OCI-LY7 (cell line): ENCODE measurements at regions not wholly inside any gene's neighbourhood (a gene's known extent, or its start where the extent isn't known, plus 50 kb on each side); places are given as distances from the start of the nearest gene placed in this dataset.

ENCODE experiments used
- BruUV-seq: library from RNA; stranded (reverse); fragments of 400-500 nt; replicated peaks from 2 replicates; lab custom pipeline; 2021; lab: Mats Ljungman, UMichigan
- CTCF ChIA-PET: fragments of 300-600 bp; sonication (Branson Sonifier 250); formaldehyde crosslinking; loops from one replicate; lab custom pipeline; 2022; ENCODE audit warnings: antibody characterized with exemption; ENCODE audit not compliant: unreplicated experiment; lab: Charles Lee
- POLR2A ChIA-PET: fragments of 300-600 bp; sonication (Branson Sonifier 250); formaldehyde crosslinking; loops from one replicate; lab custom pipeline; 2022; ENCODE audit warnings: antibody characterized with exemption; lab: Charles Lee
- DNase-seq: peaks from one replicate; pipeline ENCODE4 v3.0.0-alpha.2; 2015; ENCODE audit warnings: low spot score
- H2AFZ ChIP-seq: fragments of 200-600 bp; sonication (generic), shearing (Covaris generic); 2 replicates; pipeline ENCODE4 v1.6.1; 2014; ENCODE audit warnings: mild to moderate bottlenecking, antibody characterized with exemption, low read length, moderate library complexity
- H3K27ac ChIP-seq: fragments of 200-600 bp; sonication (generic); 2 replicates; pipeline ENCODE4 v1.5.1; 2014; ENCODE audit warnings: mixed run types, low read depth, mild to moderate bottlenecking, moderate library complexity, low read length, inconsistent platforms; ENCODE audit not compliant: poor library complexity, severe bottlenecking
- H3K36me3 ChIP-seq: fragments of 200-600 bp; sonication (generic); 2 replicates; pipeline ENCODE4 v1.6.1; 2014; ENCODE audit warnings: mild to moderate bottlenecking, antibody characterized with exemption, low read length, moderate library complexity, mixed read lengths; ENCODE audit not compliant: insufficient read depth
- H3K4me1 ChIP-seq: fragments of 200-600 bp; sonication (generic); 2 replicates; pipeline ENCODE4 v1.5.1; 2014; ENCODE audit warnings: mild to moderate bottlenecking, low read length; ENCODE audit not compliant: insufficient read depth, poor library complexity, severe bottlenecking
- H3K4me2 ChIP-seq: fragments of 200-600 bp; sonication (generic); 2 replicates; pipeline ENCODE4 v1.6.1; 2014; ENCODE audit warnings: mild to moderate bottlenecking, low read length
- H3K4me3 ChIP-seq: fragments of 200-600 bp; sonication (generic); 2 replicates; pipeline ENCODE4 v1.5.1; 2014; ENCODE audit warnings: mild to moderate bottlenecking, low read depth, low read length; ENCODE audit not compliant: poor library complexity, severe bottlenecking
- H3K79me2 ChIP-seq: fragments of 200-600 bp; sonication (generic); 2 replicates; pipeline ENCODE4 v1.6.1; 2016; ENCODE audit warnings: low read depth, mild to moderate bottlenecking, low read length, moderate library complexity, mixed read lengths; ENCODE audit not compliant: insufficient read depth
- H3K9me2 ChIP-seq: fragments of 200-600 bp; sonication (generic); 2 replicates; pipeline ENCODE4 v1.6.1; 2016; ENCODE audit warnings: mild to moderate bottlenecking, low read length, mixed read lengths; ENCODE audit not compliant: insufficient read depth
- H3K9me3 ChIP-seq: fragments of 200-600 bp; sonication (generic); 2 replicates; pipeline ENCODE4 v1.6.1; 2014; ENCODE audit warnings: mild to moderate bottlenecking, mixed run types, low read length, mixed read lengths
- H4K20me1 ChIP-seq: fragments of 200-600 bp; sonication (generic); 2 replicates; pipeline ENCODE4 v1.6.1; 2014; ENCODE audit warnings: mild to moderate bottlenecking, antibody characterized with exemption, low read length, moderate library complexity, mixed read lengths; ENCODE audit not compliant: insufficient read depth
- EZH2phosphoT487 ChIP-seq: fragments of 200-600 bp; sonication (generic); IDR thresholded peaks from 2 replicates; pipeline ENCODE4 v1.6.1; 2018; ENCODE audit warnings: low read depth, borderline replicate concordance, mild to moderate bottlenecking, mixed run types, antibody characterized with exemption, low read length, moderate library complexity, mixed read lengths
- intact Hi-C: fragments of 100-400 bp; cut with micrococcal nuclease; formaldehyde crosslinking; loops from one replicate; pipeline ENCODE4 v1.10.0; 2022; ENCODE audit not compliant: unreplicated experiment
- TF ChIP-seq, protein P1 (sequence below): fragments of 200-600 bp; sonication (generic); conservative IDR thresholded peaks from 2 replicates; pipeline ENCODE4 v1.5.1; 2014; ENCODE audit warnings: mild to moderate bottlenecking, antibody characterized with exemption, low read length, moderate library complexity, mixed read lengths

DNA sequence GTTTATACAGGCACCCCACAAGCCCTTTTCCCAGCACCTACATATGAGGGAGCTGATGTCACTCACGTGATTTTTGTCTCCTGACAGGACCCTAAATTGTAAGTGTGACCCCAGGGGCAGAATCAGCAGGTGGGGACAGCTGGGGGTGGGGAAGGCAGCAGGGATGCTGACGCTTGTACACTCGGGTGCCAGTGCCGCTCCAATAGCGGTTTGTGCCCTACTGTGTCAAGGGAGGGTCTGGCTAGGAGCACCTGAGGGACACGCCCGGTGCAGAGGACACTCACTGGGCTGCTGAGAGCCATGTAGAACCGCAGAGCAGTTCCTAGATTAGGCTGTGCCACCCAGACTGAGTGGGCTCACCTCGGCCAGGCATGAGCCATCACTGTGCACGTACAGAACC is 81.3 kb downstream of the SCGB2B2 start:
- DNase-seq, result no peak
- Histone ChIP-seq H3K4me3 (no peak overlapping the region), H3K9me2 (no peaks in the 10 kb centered on the region), H3K4me2 (no peak overlapping the region), H2AFZ (no peak overlapping the region), H3K36me3 (no peaks in the 10 kb centered on the region), H3K79me2 (no peaks in the 10 kb centered on the region), H3K9me3 (no peaks in the 10 kb centered on the region), H4K20me1 (no peaks in the 10 kb centered on the region), H3K4me1 (no peaks in the 10 kb centered on the region), H3K27ac (no peak overlapping the region)
- intact Hi-C loops, result no loop called here
- TF ChIP-seq, protein P1, sequence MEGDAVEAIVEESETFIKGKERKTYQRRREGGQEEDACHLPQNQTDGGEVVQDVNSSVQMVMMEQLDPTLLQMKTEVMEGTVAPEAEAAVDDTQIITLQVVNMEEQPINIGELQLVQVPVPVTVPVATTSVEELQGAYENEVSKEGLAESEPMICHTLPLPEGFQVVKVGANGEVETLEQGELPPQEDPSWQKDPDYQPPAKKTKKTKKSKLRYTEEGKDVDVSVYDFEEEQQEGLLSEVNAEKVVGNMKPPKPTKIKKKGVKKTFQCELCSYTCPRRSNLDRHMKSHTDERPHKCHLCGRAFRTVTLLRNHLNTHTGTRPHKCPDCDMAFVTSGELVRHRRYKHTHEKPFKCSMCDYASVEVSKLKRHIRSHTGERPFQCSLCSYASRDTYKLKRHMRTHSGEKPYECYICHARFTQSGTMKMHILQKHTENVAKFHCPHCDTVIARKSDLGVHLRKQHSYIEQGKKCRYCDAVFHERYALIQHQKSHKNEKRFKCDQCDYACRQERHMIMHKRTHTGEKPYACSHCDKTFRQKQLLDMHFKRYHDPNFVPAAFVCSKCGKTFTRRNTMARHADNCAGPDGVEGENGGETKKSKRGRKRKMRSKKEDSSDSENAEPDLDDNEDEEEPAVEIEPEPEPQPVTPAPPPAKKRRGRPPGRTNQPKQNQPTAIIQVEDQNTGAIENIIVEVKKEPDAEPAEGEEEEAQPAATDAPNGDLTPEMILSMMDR, result no peak
- no peak for TF ChIP-seq EZH2phosphoT487
- CTCF ChIA-PET, result no interaction called here
- POLR2A ChIA-PET, result no interaction called here
- BruUV-seq, result no TSS peak

DNA sequence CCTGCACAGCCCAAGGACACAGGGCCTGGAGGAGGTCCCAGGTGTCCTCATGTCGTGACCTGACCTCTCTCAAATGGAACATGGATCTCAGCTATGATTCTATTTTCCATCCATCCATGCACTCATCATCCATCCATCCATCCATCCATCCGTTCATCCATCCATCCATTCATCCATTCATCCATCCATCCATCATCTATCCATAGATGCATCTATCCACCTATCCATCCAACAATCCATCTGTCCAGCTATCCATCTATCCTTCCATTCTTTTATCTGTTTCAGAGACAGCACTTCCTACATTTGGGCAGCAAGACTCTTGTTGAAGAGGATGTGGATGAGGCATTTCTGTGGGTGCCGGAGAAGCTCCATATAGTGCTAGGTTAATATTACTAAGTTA is 86.7 kb downstream of the SCGB2B2 start:
- CTCF ChIA-PET, result no interaction called here

DNA sequence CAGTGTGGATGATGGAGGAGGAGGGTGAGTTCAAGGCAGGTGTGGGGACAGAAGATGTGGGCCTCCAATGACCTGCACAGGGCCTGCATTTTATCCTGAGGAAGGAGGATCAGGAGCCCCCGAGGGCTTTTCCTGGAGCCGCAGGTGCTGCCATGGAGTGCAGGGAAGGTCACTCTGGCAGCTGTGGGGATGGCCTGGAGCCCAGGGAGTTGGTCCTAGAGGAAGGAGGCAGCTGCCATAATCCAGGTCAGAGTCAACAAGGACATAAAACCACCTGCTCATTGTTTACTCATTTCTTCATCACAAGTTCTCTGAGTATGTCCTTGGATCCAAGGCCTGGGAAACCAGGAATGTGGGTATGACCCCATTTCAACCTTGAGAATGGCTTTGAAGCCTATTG is 87.2 kb downstream of the SCGB2B2 start:
- BruUV-seq, result no TSS peak
- DNase-seq, result no peak
- Histone ChIP-seq H3K27ac (no peak overlapping the region), H3K4me1 (no peaks in the 10 kb centered on the region), H3K4me2 (no peak overlapping the region), H2AFZ (no peak overlapping the region), H3K4me3 (no peak overlapping the region), H4K20me1 (no peaks in the 10 kb centered on the region), H3K9me3 (no peaks in the 10 kb centered on the region), H3K9me2 (no peaks in the 10 kb centered on the region), H3K79me2 (no peaks in the 10 kb centered on the region), H3K36me3 (no peaks in the 10 kb centered on the region)
- POLR2A ChIA-PET, result no interaction called here
- intact Hi-C loops, result no loop called here
- TF ChIP-seq, protein P1, result no peak
- TF ChIP-seq EZH2phosphoT487, result no peak
- CTCF ChIA-PET, result no interaction called here

More for the DNA sequence above, 86.7 kb downstream of the SCGB2B2 start:
- Histone ChIP-seq H3K4me2 (no peak overlapping the region), H3K27ac (no peak overlapping the region), H3K4me1 (no peaks in the 10 kb centered on the region), H3K79me2 (no peaks in the 10 kb centered on the region), H2AFZ (no peak overlapping the region), H3K9me3 (no peaks in the 10 kb centered on the region), H3K36me3 (no peaks in the 10 kb centered on the region), H3K9me2 (no peaks in the 10 kb centered on the region), H4K20me1 (no peaks in the 10 kb centered on the region), H3K4me3 (no peak overlapping the region)
- TF ChIP-seq, protein P1, result no peak
- TF ChIP-seq EZH2phosphoT487, result no peak
- BruUV-seq, result no TSS peak
- POLR2A ChIA-PET, result no interaction called here
- no peak for DNase-seq
- intact Hi-C loops, result no loop called here
